ENCODE measurements at regions not wholly inside any gene's neighbourhood (a gene's known extent, or its start where the extent isn't known, plus 50 kb on each side); places are given as distances from the start of the nearest gene placed in this dataset.
"Not testable (repeated sequence)": the region's sequence is repeated elsewhere in the genome, so short reads cannot be mapped to it uniquely, and the experiment has no call there.

- DNase-seq (ENCODE audit: low read depth in 2 of 2) = no peak
Measured at GRCh38 chr2:83874712-83875430, 584.2 kb downstream of the SUCLG1 start.

GRCh38 chr2:83874066-83874465 is 585.0 kb downstream of the SUCLG1 start:
- DNase-seq (ENCODE audit: low read depth in 2 of 2) = no peak

- DNase-seq (ENCODE audit: low read depth in 2 of 2) = no peak
Measured at GRCh38 chr2:83873110-83873509, 586.0 kb downstream of the SUCLG1 start.

- no peak for DNase-seq (ENCODE audit: low read depth in 2 of 2)
Measured at GRCh38 chr2:83866211-83866610, 592.9 kb downstream of the SUCLG1 start.

GRCh38 chr2:83862600-83862999 is 596.5 kb downstream of the SUCLG1 start:
- no peak for DNase-seq (ENCODE audit: low read depth in 2 of 2)

- no peak for DNase-seq (ENCODE audit: low read depth in 2 of 2)
Measured at GRCh38 chr2:83860320-83860719, 598.8 kb downstream of the SUCLG1 start.

GRCh38 chr2:83859553-83859952 is 599.5 kb downstream of the SUCLG1 start:
- DNase-seq (ENCODE audit: low read depth in 2 of 2) = no peak

GRCh38 chr2:83851066-83851465 is 608.0 kb downstream of the SUCLG1 start:
- DNase-seq (ENCODE audit: low read depth in 2 of 2) = no peak

- DNase-seq (ENCODE audit: low read depth in 2 of 2) = no peak
Measured at GRCh38 chr2:83850071-83850725, 608.9 kb downstream of the SUCLG1 start.

- no peak for DNase-seq (ENCODE audit: low read depth in 2 of 2)
Measured at GRCh38 chr2:83844490-83844889, 614.6 kb downstream of the SUCLG1 start.

- DNase-seq (ENCODE audit: low read depth in 2 of 2) = no peak
Measured at GRCh38 chr2:83842421-83842820, 616.7 kb downstream of the SUCLG1 start.

GRCh38 chr2:83837823-83838222 is 621.3 kb downstream of the SUCLG1 start:
- DNase-seq (ENCODE audit: low read depth in 2 of 2) = no peak

- DNase-seq (ENCODE audit: low read depth in 2 of 2) = no peak
Measured at GRCh38 chr2:83827618-83828017, 631.5 kb downstream of the SUCLG1 start.

GRCh38 chr2:83826577-83826976 is 632.5 kb downstream of the SUCLG1 start:
- DNase-seq (ENCODE audit: low read depth in 2 of 2) = no peak

- DNase-seq (ENCODE audit: low read depth in 2 of 2) = no peak
Measured at GRCh38 chr2:83823229-83823628, 635.9 kb downstream of the SUCLG1 start.

GRCh38 chr2:83817511-83817910 is 641.6 kb downstream of the SUCLG1 start:
- no peak for DNase-seq (ENCODE audit: low read depth in 2 of 2)

- DNase-seq (ENCODE audit: low read depth in 2 of 2) = no peak
Measured at GRCh38 chr2:83808878-83809277, 650.2 kb downstream of the SUCLG1 start.

- no peak for DNase-seq (ENCODE audit: low read depth in 2 of 2)
Measured at GRCh38 chr2:83802604-83803003, 656.5 kb downstream of the SUCLG1 start.

- DNase-seq (ENCODE audit: low read depth in 2 of 2) = no peak
Measured at GRCh38 chr2:83795777-83796176, 663.3 kb downstream of the SUCLG1 start.

GRCh38 chr2:83790467-83790866 is 668.6 kb downstream of the SUCLG1 start:
- DNase-seq (ENCODE audit: low read depth in 2 of 2) = not testable (repeated sequence)

- not testable (repeated sequence) for DNase-seq (ENCODE audit: low read depth in 2 of 2)
Measured at GRCh38 chr2:83789674-83790073, 669.4 kb downstream of the SUCLG1 start.

GRCh38 chr2:83788938-83789566 is 670.0 kb downstream of the SUCLG1 start:
- DNase-seq (ENCODE audit: low read depth in 2 of 2) = not testable (repeated sequence)

- DNase-seq (ENCODE audit: low read depth in 2 of 2) = no peak
Measured at GRCh38 chr2:83787189-83787588, 671.9 kb downstream of the SUCLG1 start.

Measured in stimulated activated CD8-positive, alpha-beta memory T cell treated with anti-CD3 and anti-CD28 coated beads, Interleukin-7, amount 100 ng/mL, for 4 hours (primary cell).